Activated gamma-delta T cell treated with Interleukin-2 at 50 U/mL for 16 hours (primary cell): ENCODE measurements at regions not wholly inside any gene's neighbourhood (a gene's known extent, or its start where the extent isn't known, plus 50 kb on each side); places are given as distances from the start of the nearest gene placed in this dataset.
"Not testable (repeated sequence)": the region's sequence is repeated elsewhere in the genome, so short reads cannot be mapped to it uniquely, and the experiment has no call there.

Experiments used
- DNase-seq: peaks from one replicate; pipeline ENCODE4 v3.0.0-alpha.2; 2020

GRCh38 chr5:1748271-1748670 is 51.4 kb downstream of the MRPL36 start:
- no peak for DNase-seq

GRCh38 chr5:1747803-1748085 is 51.9 kb downstream of the MRPL36 start:
- no peak for DNase-seq

GRCh38 chr5:1747079-1747802 is 52.4 kb downstream of the MRPL36 start:
- no peak for DNase-seq

- peak; percentile 3 for DNase-seq
These were observed 53.1 kb downstream of the MRPL36 start for GRCh38 chr5:1746371-1747078.

- DNase-seq = peak; percentile 1
These were observed 53.8 kb downstream of the MRPL36 start for GRCh38 chr5:1745796-1746370.

GRCh38 chr5:1745123-1745795 is 54.4 kb downstream of the MRPL36 start:
- DNase-seq = peak; percentile 2

- no peak for DNase-seq
These were observed 55.1 kb downstream of the MRPL36 start for GRCh38 chr5:1744393-1745122.

GRCh38 chr5:1743769-1744085 is 55.9 kb downstream of the MRPL36 start:
- DNase-seq = peak; percentile 1

GRCh38 chr5:1743061-1743768 is 56.4 kb downstream of the MRPL36 start:
- DNase-seq = no peak

- peak; percentile 48 for DNase-seq
These were observed 61.7 kb downstream of the MRPL36 start for GRCh38 chr5:1737790-1738405.

- DNase-seq = no peak
These were observed 62.5 kb downstream of the MRPL36 start for GRCh38 chr5:1736889-1737711.

- no peak for DNase-seq
These were observed 63.6 kb downstream of the MRPL36 start for GRCh38 chr5:1736065-1736464.

GRCh38 chr5:1735320-1735970 is 64.2 kb downstream of the MRPL36 start:
- DNase-seq = no peak

GRCh38 chr5:1734908-1735289 is 64.7 kb downstream of the MRPL36 start:
- DNase-seq = no peak

GRCh38 chr5:1734271-1734907 is 65.2 kb downstream of the MRPL36 start:
- DNase-seq = no peak

- DNase-seq = no peak
These were observed 66.3 kb downstream of the MRPL36 start for GRCh38 chr5:1733369-1733768.

GRCh38 chr5:1732945-1733344 is 66.7 kb downstream of the MRPL36 start:
- no peak for DNase-seq

- no peak for DNase-seq
These were observed 67.2 kb downstream of the MRPL36 start for GRCh38 chr5:1732238-1732941.

GRCh38 chr5:1731855-1732237 is 67.8 kb downstream of the MRPL36 start:
- not testable (repeated sequence) for DNase-seq
